SK-N-SH treated with all-trans-retinoic acid at 6 μM for 48 hours (cell line): ENCODE measurements at regions not wholly inside any gene's neighbourhood (a gene's known extent, or its start where the extent isn't known, plus 50 kb on each side); places are given as distances from the start of the nearest gene placed in this dataset.

Experiments used
- ATAC-seq: fragments of 200-7000 bp; cut with Tn5 transposase; 3 replicates; pipeline ENCODE4 v1.9.1; 2020; ENCODE audit warnings: mild to moderate bottlenecking, moderate library complexity
- ARNTL ChIP-seq: fragments of 450-650 bp; formaldehyde crosslinking; IDR thresholded peaks from 2 replicates; pipeline ENCODE4 v1.5.0; 2020; ENCODE audit warnings: low read depth, mild to moderate bottlenecking, moderate library complexity, borderline replicate concordance
- BACH2 ChIP-seq: fragments of 250-450 bp; sonication (Bioruptor Pico); IDR thresholded peaks from 2 replicates; pipeline ENCODE4 v1.9.0; 2021; ENCODE audit warnings: mild to moderate bottlenecking, borderline replicate concordance
- CREB5 ChIP-seq: fragments of 250-450 bp; sonication (Bioruptor Pico); IDR thresholded peaks from 2 replicates; pipeline ENCODE4 v1.5.1; 2020; ENCODE audit warnings: low read depth, mild to moderate bottlenecking, moderate library complexity
- CSDC2 ChIP-seq: fragments of 250-450 bp; sonication (Bioruptor Pico); IDR thresholded peaks from 2 replicates; pipeline ENCODE4 v1.5.0; 2020; ENCODE audit warnings: mild to moderate bottlenecking, moderate library complexity
- CSRNP3 ChIP-seq: fragments of 250-450 bp; sonication (Bioruptor Pico); IDR thresholded peaks from 2 replicates; pipeline ENCODE4 v1.5.1; 2021; ENCODE audit warnings: mild to moderate bottlenecking, moderate library complexity
- ESRRG ChIP-seq: fragments of 250-450 bp; sonication (Bioruptor Pico); IDR thresholded peaks from 2 replicates; pipeline ENCODE4 v1.6.1; 2021; ENCODE audit warnings: mild to moderate bottlenecking
- GLIS3 ChIP-seq: fragments of 250-450 bp; sonication (Bioruptor Pico); IDR thresholded peaks from 2 replicates; pipeline ENCODE4 v1.5.0; 2020; ENCODE audit warnings: mild to moderate bottlenecking, moderate library complexity
- ISL1 ChIP-seq: fragments of 250-450 bp; sonication (Bioruptor Pico); IDR thresholded peaks from 2 replicates; pipeline ENCODE4 v2.1.2; 2022; ENCODE audit warnings: mild to moderate bottlenecking, moderate library complexity
- OSR1 ChIP-seq: fragments of 250-450 bp; sonication (Bioruptor Pico); IDR thresholded peaks from 2 replicates; pipeline ENCODE4 v1.8.0; 2022; ENCODE audit warnings: moderate library complexity, mild to moderate bottlenecking, inconsistent platforms
- PPARA ChIP-seq: fragments of 250-450 bp; sonication (Bioruptor Pico); IDR thresholded peaks from 2 replicates; pipeline ENCODE4 v1.5.0; 2020; ENCODE audit warnings: mild to moderate bottlenecking, borderline replicate concordance
- RARB ChIP-seq: fragments of 250-450 bp; sonication (Bioruptor Pico); IDR thresholded peaks from 2 replicates; pipeline ENCODE4 v1.8.0; 2021; ENCODE audit warnings: mild to moderate bottlenecking, moderate library complexity
- SNAI2 ChIP-seq: fragments of 250-450 bp; sonication (Bioruptor Pico); IDR thresholded peaks from 2 replicates; pipeline ENCODE4 v1.5.0; 2020; ENCODE audit warnings: mild to moderate bottlenecking, moderate library complexity
- TOX ChIP-seq: fragments of 250-450 bp; sonication (Bioruptor Pico); IDR thresholded peaks from 2 replicates; pipeline ENCODE4 v1.8.0; 2021; ENCODE audit warnings: mild to moderate bottlenecking, moderate library complexity, borderline replicate concordance
- TSHZ2 ChIP-seq: fragments of 250-450 bp; sonication (Bioruptor Pico); IDR thresholded peaks from 2 replicates; pipeline ENCODE4 v1.5.0; 2020; ENCODE audit warnings: mild to moderate bottlenecking, moderate library complexity
- ZC3H10 ChIP-seq: fragments of 250-450 bp; sonication (Bioruptor Pico); IDR thresholded peaks from 2 replicates; pipeline ENCODE4 v1.5.1; 2021; ENCODE audit warnings: mild to moderate bottlenecking, moderate library complexity
- ZFP3 ChIP-seq: fragments of 250-450 bp; sonication (Bioruptor Pico); IDR thresholded peaks from 2 replicates; pipeline ENCODE4 v1.5.0; 2020; ENCODE audit warnings: mild to moderate bottlenecking, moderate library complexity
- ZFP30 ChIP-seq: fragments of 450-650 bp; formaldehyde crosslinking; IDR thresholded peaks from 2 replicates; pipeline ENCODE4 v1.5.0; 2022; ENCODE audit warnings: mild to moderate bottlenecking, moderate library complexity
- ZNF8 ChIP-seq: fragments of 450-650 bp; formaldehyde crosslinking; IDR thresholded peaks from 2 replicates; pipeline ENCODE4 v1.5.0; 2020; ENCODE audit warnings: mild to moderate bottlenecking, moderate library complexity
- TF ChIP-seq, protein P1 (sequence below): fragments of 250-450 bp; sonication (Bioruptor Pico); IDR thresholded peaks from 2 replicates; pipeline ENCODE4 v1.8.0; 2021; ENCODE audit warnings: low read depth, mild to moderate bottlenecking, moderate library complexity, borderline replicate concordance

DNA sequence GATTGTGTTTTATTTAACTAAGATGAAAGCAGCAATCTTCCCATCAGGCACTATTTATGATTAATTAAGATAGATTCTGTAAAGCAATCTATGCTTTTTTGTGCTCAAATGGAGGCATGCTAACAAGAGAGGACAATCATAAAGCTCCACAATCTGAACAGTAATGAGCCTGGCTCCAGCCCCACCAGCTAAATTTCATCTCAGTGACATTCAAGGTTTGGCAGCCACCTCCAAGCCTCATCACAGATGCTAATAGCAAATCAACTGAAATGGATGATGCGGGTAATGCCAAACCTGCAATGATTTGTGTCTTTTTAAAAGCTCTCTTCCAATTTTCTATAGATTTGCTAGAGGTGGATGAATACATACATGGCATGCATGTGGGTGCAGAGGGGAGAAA is 456.6 kb downstream of the TDRD15 start (continued):
- TF ChIP-seq SNAI2 (CRISPR knock-in tag): no peak

DNA sequence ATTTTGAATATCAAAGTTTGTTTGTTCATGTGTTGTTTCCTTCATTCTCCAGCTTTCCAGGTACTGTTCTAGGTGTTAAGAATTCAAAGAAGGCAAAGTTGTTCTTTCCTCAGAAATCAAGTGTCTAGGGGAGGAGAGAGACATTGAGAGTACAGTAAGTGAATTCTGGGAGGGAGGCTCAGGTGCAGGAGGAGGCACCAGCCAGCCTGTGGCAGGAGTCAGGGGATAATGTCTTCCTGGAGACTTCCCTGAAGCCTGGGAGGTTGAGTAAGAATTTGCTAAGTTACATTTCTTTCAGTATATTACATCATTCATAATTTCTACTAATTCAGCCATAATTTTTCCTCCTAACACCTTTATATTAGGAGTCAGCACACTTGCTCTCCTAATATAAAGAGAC is 462.1 kb downstream of the TDRD15 start:
- ATAC-seq: no peak
- no peak for TF ChIP-seq BACH2 (CRISPR knock-in tag)
- no peak for TF ChIP-seq SNAI2 (CRISPR knock-in tag)
- no peak for TF ChIP-seq OSR1
- no peak for TF ChIP-seq TOX (CRISPR knock-in tag)

GRCh38 chr2:21590026-21590690 is 466.4 kb downstream of the TDRD15 start:
- ATAC-seq: no peak
- no peak for TF ChIP-seq ESRRG (CRISPR knock-in tag)
- TF ChIP-seq ZFP3 (CRISPR knock-in tag): no peak

- ATAC-seq: no peak
These were observed 468.2 kb downstream of the TDRD15 start for GRCh38 chr2:21591926-21592325.

GRCh38 chr2:21599417-21599816 is 475.6 kb downstream of the TDRD15 start:
- no peak for ATAC-seq

More at GRCh38 chr2:21591926-21592325, 468.2 kb downstream of the TDRD15 start:
- no peak for TF ChIP-seq ZFP30 (CRISPR knock-in tag)
- no peak for TF ChIP-seq CSRNP3
- TF ChIP-seq BACH2 (CRISPR knock-in tag): no peak

DNA sequence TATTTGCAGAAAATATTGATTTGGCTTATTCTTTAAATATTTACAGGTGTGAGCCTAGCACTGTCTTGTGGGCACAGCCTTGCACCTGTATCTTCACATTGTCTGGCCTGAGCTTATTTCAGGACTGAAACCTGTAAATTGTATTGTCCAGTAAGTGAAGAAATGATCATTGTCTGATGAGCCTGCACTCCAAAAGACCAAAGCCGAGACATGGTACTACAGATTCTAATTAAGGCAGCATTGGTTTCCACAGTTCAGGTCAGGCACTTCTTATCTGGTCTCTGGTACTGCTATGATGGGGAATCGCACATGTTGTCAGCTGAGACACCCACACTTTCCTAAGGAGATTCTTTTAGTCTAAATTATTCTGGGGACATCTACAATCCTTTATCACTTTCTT is 479.0 kb downstream of the TDRD15 start:
- TF ChIP-seq, protein P1, sequence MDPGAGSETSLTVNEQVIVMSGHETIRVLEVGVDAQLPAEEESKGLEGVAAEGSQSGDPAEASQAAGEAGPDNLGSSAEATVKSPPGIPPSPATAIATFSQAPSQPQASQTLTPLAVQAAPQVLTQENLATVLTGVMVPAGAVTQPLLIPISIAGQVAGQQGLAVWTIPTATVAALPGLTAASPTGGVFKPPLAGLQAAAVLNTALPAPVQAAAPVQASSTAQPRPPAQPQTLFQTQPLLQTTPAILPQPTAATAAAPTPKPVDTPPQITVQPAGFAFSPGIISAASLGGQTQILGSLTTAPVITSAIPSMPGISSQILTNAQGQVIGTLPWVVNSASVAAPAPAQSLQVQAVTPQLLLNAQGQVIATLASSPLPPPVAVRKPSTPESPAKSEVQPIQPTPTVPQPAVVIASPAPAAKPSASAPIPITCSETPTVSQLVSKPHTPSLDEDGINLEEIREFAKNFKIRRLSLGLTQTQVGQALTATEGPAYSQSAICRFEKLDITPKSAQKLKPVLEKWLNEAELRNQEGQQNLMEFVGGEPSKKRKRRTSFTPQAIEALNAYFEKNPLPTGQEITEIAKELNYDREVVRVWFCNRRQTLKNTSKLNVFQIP: no peak
- TF ChIP-seq ISL1 (CRISPR knock-in tag) (no peak), RARB (CRISPR knock-in tag) (no peak), SNAI2 (CRISPR knock-in tag) (no peak), TOX (CRISPR knock-in tag) (no peak), GLIS3 (CRISPR knock-in tag) (no peak), TSHZ2 (CRISPR knock-in tag) (no peak), CREB5 (CRISPR knock-in tag) (no peak), ARNTL (CRISPR knock-in tag) (no peak)
- ATAC-seq: no peak

More at GRCh38 chr2:21599417-21599816, 475.6 kb downstream of the TDRD15 start:
- no peak for TF ChIP-seq ZNF8

- no peak for ATAC-seq
- TF ChIP-seq PPARA (no peak), CREB5 (CRISPR knock-in tag) (no peak), CSDC2 (CRISPR knock-in tag) (no peak), ISL1 (CRISPR knock-in tag) (no peak), ESRRG (CRISPR knock-in tag) (no peak), ZC3H10 (CRISPR knock-in tag) (no peak), SNAI2 (CRISPR knock-in tag) (no peak), RARB (CRISPR knock-in tag) (no peak), ZNF8 (no peak), TSHZ2 (CRISPR knock-in tag) (no peak), ARNTL (CRISPR knock-in tag) (no peak), TOX (CRISPR knock-in tag) (no peak), ZFP30 (CRISPR knock-in tag) (no peak)
These were observed 483.8 kb downstream of the TDRD15 start for GRCh38 chr2:21607572-21607971.
